ENCODE measurements at regions not wholly inside any gene's neighbourhood (a gene's known extent, or its start where the extent isn't known, plus 50 kb on each side); places are given as distances from the start of the nearest gene placed in this dataset.
"Not testable (repeated sequence)": the region's sequence is repeated elsewhere in the genome, so short reads cannot be mapped to it uniquely, and the experiment has no call there.

GRCh38 chr12:58378028-58378427 is 436.7 kb downstream of the ATP23 start:
- DNase-seq: no peak

- DNase-seq: no peak
These were observed 440.2 kb downstream of the ATP23 start for GRCh38 chr12:58381546-58381945.

DNA sequence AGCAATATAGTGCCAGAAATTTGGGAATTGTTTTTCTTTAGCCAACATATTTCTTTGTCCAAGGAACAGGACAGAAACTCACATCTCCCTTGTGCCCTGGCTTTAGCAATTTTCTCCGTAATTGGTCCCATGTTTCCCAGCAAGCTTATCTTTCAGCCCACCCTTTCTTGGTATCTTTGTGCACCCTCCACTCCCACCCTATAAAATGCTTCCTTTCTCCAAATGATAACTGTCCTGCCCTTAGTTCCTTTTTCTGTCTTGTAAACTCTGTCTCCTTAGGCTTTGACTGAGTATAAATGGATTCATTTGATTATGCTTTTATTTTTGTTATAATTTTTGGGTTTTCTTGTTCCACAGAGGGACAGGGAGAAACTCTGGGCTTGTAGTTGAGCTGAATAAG is 442.8 kb downstream of the ATP23 start:
- no peak for DNase-seq

DNA sequence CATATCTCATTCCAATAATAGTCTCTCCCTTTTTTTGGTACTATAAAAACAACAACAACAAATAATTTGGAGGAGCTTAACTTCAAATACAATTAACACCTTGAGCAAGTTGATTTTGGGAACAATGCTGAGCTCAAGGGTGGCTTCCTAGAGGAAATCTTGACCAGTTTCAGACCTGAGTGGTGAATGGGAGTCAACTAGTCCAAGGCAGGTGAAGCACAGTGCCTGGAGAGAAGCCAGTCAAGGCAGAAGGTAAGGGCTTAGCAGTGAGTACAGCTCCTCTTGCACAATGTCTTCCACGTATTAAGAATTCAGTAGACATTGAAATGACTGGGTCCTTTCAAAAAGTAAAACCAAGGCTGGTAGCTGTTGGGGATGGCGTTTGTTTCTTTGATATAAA is 444.8 kb downstream of the ATP23 start:
- DNase-seq: no peak

DNA sequence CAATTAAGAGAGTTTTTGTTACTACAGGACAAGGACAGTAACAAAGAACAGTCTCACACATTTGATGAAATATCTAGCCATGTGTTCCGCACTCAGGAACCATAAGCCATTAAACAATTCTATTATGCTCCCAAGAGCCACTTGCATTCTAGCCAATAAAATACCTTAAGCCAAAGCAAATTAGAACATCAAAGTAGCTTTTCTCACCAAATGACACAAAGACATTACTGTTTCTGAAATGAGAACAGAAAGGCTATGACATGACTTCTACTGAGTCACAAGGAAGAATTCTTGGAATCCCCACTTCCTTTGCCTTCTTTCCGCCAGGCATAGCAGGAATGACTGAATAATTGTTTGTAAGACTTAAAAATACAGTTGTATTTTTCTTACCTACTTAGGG is 445.8 kb downstream of the ATP23 start:
- no peak for DNase-seq

GRCh38 chr12:58388261-58388660 is 446.9 kb downstream of the ATP23 start:
- no peak for DNase-seq

DNA sequence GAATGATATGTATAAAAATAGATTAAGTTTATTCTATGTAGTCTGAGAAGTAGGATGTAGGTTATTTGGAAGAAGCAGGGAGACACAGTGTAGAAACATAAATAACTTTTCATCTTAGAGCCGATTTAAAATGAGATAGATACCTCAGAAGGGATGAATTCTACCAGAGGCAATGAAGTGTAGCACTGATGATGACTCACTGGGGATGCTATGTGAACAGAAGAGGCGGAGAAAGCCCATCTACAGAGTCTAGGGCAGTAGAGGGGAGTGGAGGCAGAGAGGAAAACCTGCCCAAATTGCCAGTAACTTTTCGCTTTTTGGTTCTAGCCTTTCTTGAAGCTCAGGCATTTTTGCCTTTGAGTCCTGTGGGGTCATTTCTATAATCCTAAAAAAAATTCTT is 451.8 kb downstream of the ATP23 start:
- DNase-seq: no peak

GRCh38 chr12:58395056-58395455 is 453.7 kb downstream of the ATP23 start:
- no peak for DNase-seq

DNA sequence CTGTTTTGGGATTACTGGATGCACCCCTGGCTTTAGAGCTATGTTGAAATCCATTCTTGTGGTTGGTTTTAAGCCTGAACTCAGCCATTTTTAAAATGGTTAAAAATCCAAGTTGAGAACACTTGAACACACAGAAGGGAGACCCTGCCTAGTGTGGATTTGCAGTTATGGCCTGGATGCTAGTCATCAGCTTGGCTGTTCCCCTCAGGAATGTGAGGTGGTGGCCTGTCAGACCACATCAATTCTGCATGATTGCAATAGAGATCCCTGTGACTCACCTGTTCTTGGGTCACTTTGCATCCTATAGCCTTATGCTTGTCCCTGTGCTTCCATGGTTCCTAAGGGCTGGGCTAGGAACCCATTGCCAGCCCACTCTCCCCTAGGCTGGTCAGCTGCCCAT is 454.1 kb downstream of the ATP23 start:
- no peak for DNase-seq

DNA sequence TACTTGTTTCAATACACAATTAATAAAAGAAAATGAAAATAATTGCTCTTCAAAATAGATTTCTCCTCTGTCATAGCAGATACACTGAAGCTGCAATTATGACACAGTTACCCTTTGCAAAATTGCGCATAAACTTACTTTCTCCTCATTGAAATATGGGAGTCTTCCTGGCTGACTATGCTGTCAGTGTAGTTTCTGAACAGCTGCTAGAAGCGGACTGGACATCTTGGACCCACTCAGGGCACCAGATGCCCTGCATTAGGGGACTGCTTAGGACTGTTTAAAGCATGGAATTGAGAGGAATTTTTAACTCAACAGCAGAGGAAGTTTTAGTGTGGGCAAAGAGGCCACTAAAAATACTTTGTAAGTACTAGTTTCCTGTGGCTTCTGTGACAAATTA is 454.9 kb downstream of the ATP23 start:
- no peak for DNase-seq

GRCh38 chr12:58405363-58405762 is 464.0 kb downstream of the ATP23 start:
- no peak for DNase-seq

DNA sequence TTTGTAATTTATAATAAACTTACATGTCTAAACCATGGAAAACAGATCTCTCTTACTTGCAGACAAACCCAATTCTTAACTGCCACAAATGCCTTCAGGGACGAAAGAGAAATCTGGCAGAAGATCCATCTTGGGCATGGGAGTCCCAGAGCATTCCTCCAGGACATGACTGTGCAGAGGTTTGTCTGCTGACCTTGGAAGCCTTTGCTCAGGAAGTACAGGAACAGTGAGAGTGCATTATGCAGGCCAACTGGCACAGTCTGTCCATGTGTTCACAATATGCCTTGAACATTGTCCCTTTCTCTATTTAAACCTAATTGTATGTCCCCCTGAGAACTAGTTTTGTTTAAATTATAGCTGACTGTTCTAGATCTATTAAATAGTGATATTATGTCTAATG is 467.1 kb downstream of the ATP23 start:
- no peak for DNase-seq

DNA sequence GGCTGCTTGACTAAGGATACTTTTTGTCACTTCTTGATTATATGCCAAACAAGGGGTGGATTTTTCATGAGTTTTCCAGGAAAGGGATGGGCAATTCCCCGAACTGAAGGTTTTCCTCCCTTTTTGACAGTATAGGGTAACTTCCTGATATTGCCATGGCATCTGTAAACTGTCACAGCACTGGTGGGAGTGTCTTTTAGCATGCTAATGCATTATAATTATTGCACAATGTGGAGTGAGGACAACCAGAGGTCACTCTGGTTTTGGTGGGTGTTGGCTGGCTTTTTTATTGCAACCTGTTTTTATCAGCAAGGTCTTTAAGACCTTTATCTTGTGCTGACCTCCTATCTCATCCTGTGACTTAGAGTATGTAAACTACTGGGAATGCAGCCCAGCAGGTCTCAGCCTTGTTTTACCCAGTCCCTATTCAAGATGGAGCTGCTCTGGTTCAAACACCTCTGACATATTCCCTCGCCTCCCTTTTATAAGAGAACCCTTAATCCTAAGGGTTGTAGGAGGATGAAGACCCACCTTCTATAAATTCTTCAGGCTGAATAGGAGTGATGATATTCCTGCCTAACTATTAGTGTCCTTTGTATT is 471.2 kb downstream of the ATP23 start:
- no peak for DNase-seq

- no peak for DNase-seq
These were observed 472.4 kb downstream of the ATP23 start for GRCh38 chr12:58413794-58414193.

GRCh38 chr12:58414398-58414871 is 473.1 kb downstream of the ATP23 start:
- no peak for DNase-seq

DNA sequence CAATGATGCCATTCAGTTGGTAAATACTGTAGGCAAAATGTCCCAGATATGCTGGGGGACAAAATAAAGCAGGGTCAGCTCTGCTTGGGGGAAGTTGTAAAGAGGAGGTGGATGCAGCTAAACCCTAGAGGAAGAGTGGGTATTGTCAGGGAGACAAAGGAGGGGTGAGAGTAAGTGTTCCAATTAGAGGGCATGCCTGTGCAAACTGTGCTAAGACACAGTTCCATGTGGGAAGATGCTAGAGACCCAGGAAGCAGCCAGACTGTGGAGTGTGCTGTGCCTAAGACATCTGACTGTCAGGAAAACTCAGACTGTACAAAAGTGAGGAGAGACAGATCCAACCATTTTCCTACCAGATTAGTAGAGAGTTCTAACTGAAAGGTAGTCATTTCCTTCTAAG is 474.3 kb downstream of the ATP23 start:
- no peak for DNase-seq

GRCh38 chr12:58416236-58416635 is 474.9 kb downstream of the ATP23 start:
- DNase-seq: no peak

GRCh38 chr12:58419196-58419760 is 477.9 kb downstream of the ATP23 start:
- DNase-seq: no peak

DNA sequence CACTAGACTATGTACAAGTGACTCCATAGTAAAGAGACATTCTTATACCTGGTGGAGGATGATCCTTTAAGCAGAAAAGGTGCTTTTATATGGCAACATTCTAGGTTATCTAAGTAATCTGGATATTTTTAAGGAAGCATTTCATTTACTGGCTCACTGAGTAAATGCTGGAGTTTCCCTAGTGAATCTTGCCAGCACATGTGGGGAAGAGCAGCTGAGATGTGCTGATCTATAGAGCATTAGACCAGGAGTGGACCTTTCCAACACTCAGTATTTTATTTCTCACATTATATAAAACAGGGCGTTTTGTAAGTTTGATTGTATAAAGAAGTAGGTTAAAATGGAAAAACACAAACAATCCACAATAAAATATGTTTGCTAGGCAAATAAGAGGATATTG is 478.5 kb downstream of the ATP23 start:
- DNase-seq: no peak

- DNase-seq: no peak
These were observed 479.1 kb downstream of the ATP23 start for GRCh38 chr12:58420503-58420902.

GRCh38 chr12:58421990-58422389 is 480.6 kb downstream of the ATP23 start:
- DNase-seq: no peak

DNA sequence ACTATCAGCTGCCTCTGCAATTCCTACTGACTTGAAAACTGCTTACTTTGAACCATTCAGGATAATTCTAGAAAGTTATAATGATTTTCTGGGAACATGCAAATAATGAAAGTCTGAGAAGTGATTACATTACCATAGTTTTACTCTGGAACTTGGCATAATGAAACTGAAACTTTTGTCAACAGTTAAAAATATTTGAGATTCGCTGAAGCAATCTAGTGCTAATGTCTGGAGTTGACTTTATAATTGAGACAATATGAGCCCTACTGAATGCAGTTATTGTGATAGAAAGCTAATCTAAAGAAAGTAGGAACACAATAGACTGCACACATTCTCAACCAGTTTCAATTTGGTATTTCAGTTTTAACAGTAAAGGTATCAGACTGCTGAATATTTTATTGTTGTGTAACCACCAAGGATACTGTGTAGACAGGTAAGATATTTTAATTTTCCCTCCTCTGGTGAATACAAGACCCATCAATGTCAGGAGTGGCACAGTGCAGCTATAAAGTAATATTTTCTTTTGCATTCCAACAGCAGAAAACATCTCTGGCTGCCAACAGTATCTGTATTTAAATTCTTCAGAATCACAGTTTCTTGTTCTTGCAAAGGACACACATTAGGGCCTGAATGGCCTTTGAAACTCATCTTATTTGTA is 483.5 kb downstream of the ATP23 start:
- no peak for DNase-seq

- DNase-seq: no peak
These were observed 484.4 kb downstream of the ATP23 start for GRCh38 chr12:58425481-58426392.

DNA sequence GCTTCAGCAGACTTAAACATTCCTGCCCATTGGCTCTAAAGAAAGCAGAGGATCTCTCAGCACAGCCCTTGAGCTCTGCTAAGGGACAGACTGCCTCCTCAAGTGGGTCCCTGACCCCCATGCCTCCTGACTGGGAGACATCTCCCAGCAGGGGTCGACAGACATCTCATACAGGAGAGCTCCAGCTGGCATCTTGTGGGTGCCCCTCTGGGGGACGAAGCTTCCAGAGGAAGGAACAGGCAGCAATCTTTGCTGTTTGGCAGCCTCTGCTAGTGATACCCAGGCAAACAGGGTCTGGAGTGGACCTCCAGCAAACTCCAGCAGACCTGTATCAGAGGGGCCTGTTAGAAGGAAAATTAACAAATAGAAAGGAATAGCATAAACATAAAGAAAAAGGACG is 485.1 kb downstream of the ATP23 start:
- not testable (repeated sequence) for DNase-seq

Data from NCI-H2227 treated with DMSO at 0.1 percent for 48 hours (cell line).